ENCODE measurements at regions not wholly inside any gene's neighbourhood (a gene's known extent, or its start where the extent isn't known, plus 50 kb on each side); places are given as distances from the start of the nearest gene placed in this dataset.
"Not testable (repeated sequence)": the region's sequence is repeated elsewhere in the genome, so short reads cannot be mapped to it uniquely, and the experiment has no call there.

DNA sequence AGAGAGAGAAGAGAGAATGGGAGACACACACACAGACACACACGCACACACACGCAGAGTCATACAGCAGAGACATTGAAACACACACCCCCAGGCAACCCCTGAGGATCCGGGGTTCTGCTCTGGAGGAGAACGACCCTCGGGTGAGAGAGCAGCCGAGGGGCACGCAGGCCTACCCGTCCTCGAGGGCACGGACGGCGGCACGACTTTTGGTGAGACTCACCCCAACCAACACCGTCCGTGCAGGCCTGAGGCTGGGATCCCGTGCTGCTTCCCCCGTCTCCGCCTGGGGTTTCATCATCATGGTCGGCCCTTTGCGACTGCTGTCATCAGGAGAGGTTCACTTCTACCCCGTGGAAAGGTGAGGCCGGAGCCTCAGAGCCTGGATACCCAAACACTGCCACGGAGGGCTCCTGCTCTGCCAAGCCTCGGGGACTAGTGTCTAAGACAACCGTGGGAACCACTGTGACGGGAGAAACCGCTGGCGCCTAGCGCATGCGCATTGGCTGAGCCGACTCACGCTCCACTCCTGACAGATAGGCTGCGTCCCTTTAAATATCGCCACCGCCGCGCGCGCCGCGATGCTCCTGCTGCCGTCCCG lies 703.4 kb upstream of the TPTE start:
- not testable (repeated sequence) for TF ChIP-seq ZBTB21, ZNF248 (tag by site-specific recombination; IDR thresholded peaks at IDR 0.05)
- TF ChIP-seq, protein P1, sequence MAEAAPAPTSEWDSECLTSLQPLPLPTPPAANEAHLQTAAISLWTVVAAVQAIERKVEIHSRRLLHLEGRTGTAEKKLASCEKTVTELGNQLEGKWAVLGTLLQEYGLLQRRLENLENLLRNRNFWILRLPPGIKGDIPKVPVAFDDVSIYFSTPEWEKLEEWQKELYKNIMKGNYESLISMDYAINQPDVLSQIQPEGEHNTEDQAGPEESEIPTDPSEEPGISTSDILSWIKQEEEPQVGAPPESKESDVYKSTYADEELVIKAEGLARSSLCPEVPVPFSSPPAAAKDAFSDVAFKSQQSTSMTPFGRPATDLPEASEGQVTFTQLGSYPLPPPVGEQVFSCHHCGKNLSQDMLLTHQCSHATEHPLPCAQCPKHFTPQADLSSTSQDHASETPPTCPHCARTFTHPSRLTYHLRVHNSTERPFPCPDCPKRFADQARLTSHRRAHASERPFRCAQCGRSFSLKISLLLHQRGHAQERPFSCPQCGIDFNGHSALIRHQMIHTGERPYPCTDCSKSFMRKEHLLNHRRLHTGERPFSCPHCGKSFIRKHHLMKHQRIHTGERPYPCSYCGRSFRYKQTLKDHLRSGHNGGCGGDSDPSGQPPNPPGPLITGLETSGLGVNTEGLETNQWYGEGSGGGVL (tag by site-specific recombination; IDR thresholded peaks at IDR 0.05), result not testable (repeated sequence)
